OCI-LY7 (cell line): ENCODE measurements at regions not wholly inside any gene's neighbourhood (a gene's known extent, or its start where the extent isn't known, plus 50 kb on each side); places are given as distances from the start of the nearest gene placed in this dataset.

Experiments
- CTCF ChIP-seq: fragments of 200-600 bp; sonication (generic); conservative IDR thresholded peaks from 2 replicates; pipeline ENCODE4 v1.5.1; 2014; ENCODE audit warnings: mild to moderate bottlenecking, antibody characterized with exemption, low read length, moderate library complexity, mixed read lengths
- EZH2phosphoT487 ChIP-seq: fragments of 200-600 bp; sonication (generic); IDR thresholded peaks from 2 replicates; pipeline ENCODE4 v1.6.1; 2018; ENCODE audit warnings: low read depth, borderline replicate concordance, mild to moderate bottlenecking, mixed run types, antibody characterized with exemption, low read length, moderate library complexity, mixed read lengths

DNA sequence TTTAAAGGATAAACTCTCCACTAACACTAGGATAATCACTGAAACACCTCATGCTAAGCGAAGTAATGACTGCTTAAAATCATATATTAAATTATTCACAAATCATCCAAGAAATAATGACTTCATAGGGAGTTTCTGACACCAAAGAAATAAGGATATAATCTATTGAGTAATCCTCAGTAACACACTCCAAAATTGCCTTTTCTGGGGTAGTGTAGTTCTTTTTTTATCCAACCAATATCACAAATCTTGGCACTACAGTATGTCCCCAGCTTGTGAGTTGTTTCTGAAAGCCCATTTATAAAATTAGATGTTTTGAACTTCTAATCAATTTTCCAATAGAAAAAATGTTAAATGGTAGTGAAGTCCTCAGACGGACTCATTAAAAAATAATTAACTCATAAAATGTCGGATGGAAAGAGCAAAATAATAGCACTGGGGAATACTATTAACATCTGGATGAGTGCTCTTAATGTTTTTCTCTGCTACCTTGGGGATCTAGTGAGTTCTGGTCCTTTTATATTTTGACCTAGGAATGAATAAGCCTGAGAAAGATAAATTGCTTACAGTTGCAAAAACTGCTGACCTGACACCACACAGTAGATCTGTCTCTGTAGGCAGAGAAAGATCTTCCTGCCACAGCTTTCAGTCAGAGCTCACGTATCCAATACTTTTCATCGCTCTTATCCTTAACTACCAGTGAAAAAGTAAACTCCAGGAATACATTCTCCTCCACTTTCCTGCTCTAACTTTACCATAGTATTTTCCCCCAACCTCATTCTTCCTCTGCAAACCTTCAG lies 618.5 kb upstream of the ANKRD30A start:
- no peak for TF ChIP-seq CTCF
- no peak for TF ChIP-seq EZH2phosphoT487
